Duodenal mucosa (tissue), 2 donors: ENCODE measurements at regions not wholly inside any gene's neighbourhood (a gene's known extent, or its start where the extent isn't known, plus 50 kb on each side); places are given as distances from the start of the nearest gene placed in this dataset.
"Not testable (repeated sequence)": the region's sequence is repeated elsewhere in the genome, so short reads cannot be mapped to it uniquely, and the experiment has no call there.

ENCODE experiments used
- H3K27ac ChIP-seq: one replicate; pipeline ENCODE4 v1.7.0; 2013; ENCODE audit warnings: low read depth, low read length
- H3K27me3 ChIP-seq, 2 donors: one replicate each; pipeline ENCODE4 v1.7.0; 2013; ENCODE audit warnings: low read length in 2 of 2, control low read depth in 1 of 2; ENCODE audit not compliant: insufficient read depth in 2 of 2, control insufficient read depth in 1 of 2
- H3K36me3 ChIP-seq, 2 donors: one replicate each; pipeline ENCODE4 v1.7.0; 2013; ENCODE audit warnings: low read length in 2 of 2, control low read depth in 1 of 2; ENCODE audit not compliant: insufficient read depth in 2 of 2, control insufficient read depth in 1 of 2
- H3K4me1 ChIP-seq, 2 donors: one replicate each; pipeline ENCODE4 v1.7.0; 2013; ENCODE audit warnings: low read length in 2 of 2, control low read depth in 1 of 2; ENCODE audit not compliant: insufficient read depth in 2 of 2, control insufficient read depth in 1 of 2
- H3K4me3 ChIP-seq, 2 donors: one replicate each; pipeline ENCODE4 v1.7.0; 2013; ENCODE audit warnings: low read length in 2 of 2, low read depth in 1 of 2
- H3K9ac ChIP-seq, 2 donors: one replicate each; pipeline ENCODE4 v1.7.0; 2013; ENCODE audit warnings: low read length in 2 of 2, low read depth in 1 of 2
- H3K9me3 ChIP-seq, 2 donors: one replicate each; pipeline ENCODE4 v1.7.0; 2013; ENCODE audit warnings: low read length in 2 of 2, control low read depth in 1 of 2; ENCODE audit not compliant: control insufficient read depth in 1 of 2

- H3K9ac ChIP-seq, result no peak overlapping the region
- H3K27ac ChIP-seq, result no peak overlapping the region
- H3K27me3 ChIP-seq, result no peaks in the 10 kb centered on the region
- no peak overlapping the region for H3K4me3 ChIP-seq
- H3K9me3 ChIP-seq, result peaks cover 0 to 4% of the 10 kb centered on the region in 2 donors
- no peaks in the 10 kb centered on the region for H3K36me3 ChIP-seq
- H3K4me1 ChIP-seq, result no peaks in the 10 kb centered on the region
Measured at GRCh38 chr10:32217216-32217615, 129.7 kb downstream of the EPC1 start.

GRCh38 chr10:32213838-32214237, 133.1 kb downstream of the EPC1 start:
- not testable (repeated sequence) for H3K9me3 ChIP-seq, H3K9ac ChIP-seq, H3K4me1 ChIP-seq, H3K4me3 ChIP-seq, H3K36me3 ChIP-seq, H3K27me3 ChIP-seq, H3K27ac ChIP-seq

DNA sequence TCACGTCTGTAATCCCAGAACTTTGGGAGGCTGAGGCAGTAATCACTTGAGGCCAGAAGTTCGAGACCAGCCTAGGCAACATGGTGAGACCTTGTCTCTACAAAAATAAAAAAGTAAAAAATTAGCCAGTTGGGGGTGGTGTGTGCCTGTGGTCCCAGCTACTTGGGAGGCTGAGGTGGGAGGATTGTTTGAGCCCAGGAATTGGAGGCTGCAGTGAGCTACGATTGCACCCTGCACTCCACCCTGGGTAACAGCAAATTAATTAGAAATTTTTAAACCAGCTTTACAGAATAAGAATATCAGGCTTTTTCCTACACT, 136.0 kb downstream of the EPC1 start:
- H3K9ac ChIP-seq, result no peak overlapping the region
- no peak overlapping the region for H3K4me3 ChIP-seq
- H3K9me3 ChIP-seq, result no peaks in the 10 kb centered on the region
- no peaks in the 10 kb centered on the region for H3K36me3 ChIP-seq
- H3K27ac ChIP-seq, result no peak overlapping the region
- H3K27me3 ChIP-seq, result no peaks in the 10 kb centered on the region
- H3K4me1 ChIP-seq, result no peaks in the 10 kb centered on the region

DNA sequence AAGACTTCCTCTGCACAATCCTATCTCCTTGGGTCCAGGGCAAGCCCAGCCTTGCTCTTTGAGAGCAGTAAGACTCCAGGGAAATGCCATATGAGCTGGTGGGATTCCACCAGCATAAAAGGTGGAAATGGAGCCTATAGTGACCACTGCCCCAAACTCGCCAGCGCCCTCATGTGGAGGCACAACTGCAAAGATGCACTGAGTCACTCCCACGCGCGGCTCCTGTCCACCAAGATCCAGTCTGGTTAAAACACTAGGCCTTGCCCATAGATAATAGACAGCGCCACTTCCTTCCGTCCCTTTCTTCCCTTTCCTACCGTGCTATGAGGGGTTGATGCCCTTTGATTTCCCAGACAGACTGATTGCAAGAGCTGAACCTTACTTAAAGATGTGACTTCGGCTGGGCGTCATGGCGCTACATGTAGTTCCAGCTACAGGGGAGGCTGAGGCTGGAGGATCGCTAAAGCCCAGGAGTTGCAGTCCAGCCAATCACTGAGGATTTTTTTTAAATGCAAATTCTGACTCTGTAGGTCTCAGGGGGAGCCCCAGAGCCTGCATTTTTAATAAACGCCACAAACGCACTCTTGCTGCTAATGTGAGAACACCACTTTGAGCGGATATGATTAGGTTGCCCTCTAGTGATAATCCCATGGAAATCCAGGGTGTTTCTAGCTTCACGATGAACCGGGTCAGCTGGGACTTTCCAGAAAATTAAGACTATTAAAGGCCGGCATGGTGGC, 136.5 kb downstream of the EPC1 start:
- Histone ChIP-seq H3K4me1 (no peaks in the 10 kb centered on the region), H3K27ac (no peak overlapping the region), H3K9ac (no peak overlapping the region)

DNA sequence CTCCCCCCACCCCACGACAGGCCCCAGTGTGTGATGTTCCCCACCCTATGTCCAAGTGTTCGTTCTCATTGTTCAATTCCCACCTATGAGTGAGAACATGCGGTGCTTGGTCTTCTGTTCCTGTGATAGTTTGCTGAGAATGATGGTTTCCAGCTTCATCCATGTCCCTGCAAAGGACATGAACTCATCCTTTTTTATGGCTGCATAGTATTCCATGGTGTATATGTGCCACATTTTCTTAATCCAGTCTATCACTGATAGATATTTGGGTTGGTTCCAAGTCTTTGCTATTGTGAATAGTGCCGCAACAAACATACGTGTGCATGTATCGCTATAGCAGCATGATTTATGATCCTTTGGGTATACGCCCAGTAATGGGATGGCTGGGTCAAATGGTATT, 139.0 kb downstream of the EPC1 start:
- not testable (repeated sequence) for H3K9me3 ChIP-seq, H3K27me3 ChIP-seq, H3K4me1 ChIP-seq, H3K36me3 ChIP-seq, H3K27ac ChIP-seq, H3K4me3 ChIP-seq, H3K9ac ChIP-seq

More for the DNA sequence above, 136.5 kb downstream of the EPC1 start:
- no peaks in the 10 kb centered on the region for H3K9me3 ChIP-seq
- H3K4me3 ChIP-seq, result no peak overlapping the region
- H3K27me3 ChIP-seq, result no peaks in the 10 kb centered on the region
- H3K36me3 ChIP-seq, result no peaks in the 10 kb centered on the region

- H3K27ac ChIP-seq, result no peak overlapping the region
- peak overlapping the region in 1 of 2 donors; percentile 32 for H3K9ac ChIP-seq
- no peaks in the 10 kb centered on the region for H3K36me3 ChIP-seq
- no peaks in the 10 kb centered on the region for H3K4me1 ChIP-seq
- no peaks in the 10 kb centered on the region for H3K27me3 ChIP-seq
- no peak overlapping the region for H3K4me3 ChIP-seq
- H3K9me3 ChIP-seq, result no peaks in the 10 kb centered on the region
Measured at GRCh38 chr10:32207544-32207943, 139.4 kb downstream of the EPC1 start.

- Histone ChIP-seq H3K4me1 (no peaks in the 10 kb centered on the region), H3K9ac (no peak overlapping the region), H3K9me3 (no peaks in the 10 kb centered on the region), H3K27ac (no peak overlapping the region), H3K27me3 (no peaks in the 10 kb centered on the region), H3K36me3 (no peaks in the 10 kb centered on the region), H3K4me3 (no peak overlapping the region)
Measured at GRCh38 chr10:32205670-32206069, 141.3 kb downstream of the EPC1 start.

DNA sequence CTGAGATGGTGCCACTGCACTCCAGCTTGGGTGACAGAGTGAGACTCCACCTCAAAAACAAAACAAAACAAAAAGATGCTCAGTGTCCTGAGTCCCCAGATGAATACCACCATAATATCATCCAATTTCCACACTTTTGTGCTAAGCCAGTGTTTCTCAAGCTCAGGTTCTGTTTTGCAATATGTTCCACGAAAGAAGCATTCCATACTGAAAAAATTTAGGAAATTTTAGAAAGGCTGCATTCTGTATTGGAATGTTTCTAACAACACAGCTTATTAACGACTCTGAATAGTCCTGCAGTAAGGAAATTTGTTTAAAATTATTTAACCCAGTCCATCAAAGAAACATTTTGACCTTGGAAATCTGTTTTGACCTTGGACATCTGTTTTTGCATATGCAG, 142.4 kb downstream of the EPC1 start:
- no peak overlapping the region for H3K4me3 ChIP-seq
- peaks cover 0 to 8% of the 10 kb centered on the region in 2 donors for H3K4me1 ChIP-seq
- no peaks in the 10 kb centered on the region for H3K9me3 ChIP-seq
- H3K27ac ChIP-seq, result no peak overlapping the region
- H3K36me3 ChIP-seq, result no peaks in the 10 kb centered on the region
- H3K27me3 ChIP-seq, result no peaks in the 10 kb centered on the region
- H3K9ac ChIP-seq, result no peak overlapping the region

GRCh38 chr10:32199714-32200394, 143.6 kb upstream of the KIF5B start:
- peak overlapping the region in 1 of 2 donors; percentile 11 for H3K4me3 ChIP-seq
- H3K27me3 ChIP-seq, result no peaks in the 10 kb centered on the region
- no peak overlapping the region for H3K9ac ChIP-seq
- H3K27ac ChIP-seq, result no peak overlapping the region
- no peaks in the 10 kb centered on the region for H3K36me3 ChIP-seq
- H3K4me1 ChIP-seq, result peaks cover 3 to 19% of the 10 kb centered on the region in 2 donors
- H3K9me3 ChIP-seq, result no peaks in the 10 kb centered on the region

DNA sequence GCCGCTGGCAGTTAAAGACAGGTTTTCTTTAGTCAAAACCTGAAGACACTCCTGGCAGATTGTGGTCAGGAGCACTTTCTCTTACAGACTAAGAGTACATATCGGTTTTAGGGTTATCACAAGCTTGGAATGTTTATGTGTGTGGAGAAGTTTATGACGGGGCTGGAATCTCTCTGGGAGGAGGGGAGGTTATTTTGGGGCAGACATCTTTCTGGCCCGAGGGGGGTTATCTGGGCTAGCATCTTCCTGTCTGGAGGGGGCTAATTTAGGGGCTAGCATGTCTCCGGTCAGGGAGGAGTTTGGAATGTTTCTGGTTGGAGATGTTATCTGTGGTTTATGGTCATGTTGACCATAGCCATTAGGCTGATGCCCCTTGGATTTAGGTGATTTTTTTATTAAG, 141.2 kb upstream of the KIF5B start:
- no peaks in the 10 kb centered on the region for H3K36me3 ChIP-seq
- H3K27me3 ChIP-seq, result no peaks in the 10 kb centered on the region
- H3K9me3 ChIP-seq, result no peaks in the 10 kb centered on the region
- no peak overlapping the region for H3K27ac ChIP-seq
- peaks cover 3 to 19% of the 10 kb centered on the region in 2 donors for H3K4me1 ChIP-seq
- no peak overlapping the region for H3K9ac ChIP-seq
- H3K4me3 ChIP-seq, result no peak overlapping the region
